HCT116 (cell line): ENCODE measurements at regions not wholly inside any gene's neighbourhood (a gene's known extent, or its start where the extent isn't known, plus 50 kb on each side); places are given as distances from the start of the nearest gene placed in this dataset.

Experiments used
- ATAC-seq: fragments of 200-7000 bp; cut with Tn5 transposase; 2 replicates; pipeline ENCODE4 v1.9.1; 2020; ENCODE audit warnings: mild to moderate bottlenecking, moderate library complexity
- BruUV-seq: library from RNA; stranded (reverse); fragments of 400-500 nt; replicated peaks from 2 replicates; lab custom pipeline; 2021; lab: Mats Ljungman, UMichigan
- CTCF ChIA-PET: fragments of 300-600 bp; sonication (Branson Sonifier 250); formaldehyde crosslinking; loops from one replicate; lab custom pipeline; 2021; ENCODE audit warnings: antibody characterized with exemption; lab: Charles Lee
- POLR2A ChIA-PET: fragments of 300-600, 350-600 bp; sonication (Branson Sonifier 250); formaldehyde crosslinking; loops from one replicate; lab custom pipeline; 2021; ENCODE audit warnings: antibody characterized with exemption; lab: Charles Lee
- RAD21 ChIA-PET, 2 experiments: fragments of 300-600 bp; sonication (Branson Sonifier 250); formaldehyde crosslinking; loops; one replicate each; lab custom pipeline; 2023; ENCODE audit warnings: low total read pairs in 2 of 2; ENCODE audit not compliant: uncharacterized antibody in 2 of 2, unreplicated experiment in 2 of 2, low non-redundant PET in 1 of 2; lab: Charles Lee
- DNase-seq: peaks from one replicate; pipeline ENCODE4 v3.0.0-alpha.2; 2010; ENCODE audit warnings: low read depth, low spot score
- H2AFZ ChIP-seq: fragments of 200-600 bp; shearing (Covaris generic), sonication (generic); 2 replicates; pipeline ENCODE4 v1.6.1; 2017; ENCODE audit warnings: low read depth, mixed run types, mixed read lengths, antibody characterized with exemption, low read length; ENCODE audit not compliant: poor library complexity, severe bottlenecking
- H3K27ac ChIP-seq: 2 replicates; pipeline ENCODE4 v1.5.1; 2012; ENCODE audit warnings: low read depth, low read length
- H3K27me3 ChIP-seq: fragments of 200-600 bp; sonication (generic); 2 replicates; pipeline ENCODE4 v1.6.1; 2016; ENCODE audit warnings: mixed run types, low read length, mixed read lengths; ENCODE audit not compliant: insufficient read depth
- H3K36me3 ChIP-seq, 2 experiments: fragments of 200-500 bp in 1 of 2; fragments of 200-600 bp in 1 of 2; sonication (Bioruptor generic) in 1 of 2; sonication (generic) in 1 of 2; 2 replicates each; pipeline versions ENCODE4 v1.5.1 to v1.6.1; 2014 to 2016; ENCODE audit warnings: low read length in 2 of 2, inconsistent platforms in 1 of 2, mixed read lengths in 1 of 2, mixed run types in 1 of 2; ENCODE audit not compliant: insufficient read depth in 2 of 2, control insufficient read depth in 1 of 2
- H3K4me1 ChIP-seq, 2 experiments: fragments of 200-600 bp in 1 of 2; sonication (generic) in 1 of 2; 2 replicates each; pipeline versions ENCODE4 v1.5.1 to v1.6.1; 2012 to 2017; ENCODE audit warnings: low read length in 2 of 2, inconsistent platforms in 1 of 2, mild to moderate bottlenecking in 1 of 2, mixed read lengths in 1 of 2, mixed run types in 1 of 2, moderate library complexity in 1 of 2; ENCODE audit not compliant: insufficient read depth in 2 of 2, control insufficient read depth in 1 of 2
- H3K4me2 ChIP-seq: fragments of 200-600 bp; sonication (generic); 2 replicates; pipeline ENCODE4 v1.6.1; 2017; ENCODE audit warnings: mixed run types, low read length, mixed read lengths
- H3K4me3 ChIP-seq, 2 experiments: fragments of 200-600 bp in 1 of 2; sonication (generic) in 1 of 2; replicated peaks in 1 of 2; 2 replicates each; pipeline ENCODE4 v1.5.1; 2011 to 2016; ENCODE audit warnings: low read length in 2 of 2, control low read depth in 1 of 2, low read depth in 1 of 2, mild to moderate bottlenecking in 1 of 2, mixed read lengths in 1 of 2, mixed run types in 1 of 2
- H3K79me2 ChIP-seq: fragments of 200-600 bp; sonication (generic); 2 replicates; pipeline ENCODE4 v1.6.1; 2017; ENCODE audit warnings: mild to moderate bottlenecking, mixed run types, low read length, moderate library complexity, mixed read lengths; ENCODE audit not compliant: insufficient read depth
- H3K9ac ChIP-seq: fragments of 200-600 bp; sonication (generic); 2 replicates; pipeline ENCODE4 v1.6.1; 2016; ENCODE audit warnings: low read length, mixed read lengths
- H3K9me2 ChIP-seq: fragments of 200-600 bp; sonication (generic), shearing (Covaris generic); 2 replicates; pipeline ENCODE4 v1.6.1; 2017; ENCODE audit warnings: mixed run types, mild to moderate bottlenecking, moderate library complexity; ENCODE audit not compliant: insufficient read depth
- H3K9me3 ChIP-seq, 2 experiments: fragments of 200-500 bp in 1 of 2; fragments of 200-600 bp in 1 of 2; sonication (Bioruptor generic) in 1 of 2; sonication (generic) in 1 of 2; 2 replicates each; pipeline ENCODE4 v1.6.1; 2014 to 2017; ENCODE audit warnings: low read length in 2 of 2, mixed read lengths in 2 of 2, inconsistent platforms in 1 of 2, low read depth in 1 of 2, mild to moderate bottlenecking in 1 of 2, mixed run types in 1 of 2, moderate library complexity in 1 of 2; ENCODE audit not compliant: control insufficient read depth in 1 of 2, insufficient read depth in 1 of 2
- H4K20me1 ChIP-seq: fragments of 200-600 bp; sonication (generic), shearing (Covaris generic); 2 replicates; pipeline ENCODE4 v1.6.1; 2017; ENCODE audit warnings: mixed run types, mild to moderate bottlenecking, moderate library complexity; ENCODE audit not compliant: insufficient read depth
- CBX3 ChIP-seq: IDR thresholded peaks from 2 replicates; pipeline ENCODE4 v1.6.1; 2012; ENCODE audit warnings: low read depth
- CEBPB ChIP-seq: IDR thresholded peaks from 2 replicates; pipeline ENCODE4 v1.6.1; 2012; ENCODE audit warnings: low read depth
- EZH2 ChIP-seq: fragments of 200-600 bp; sonication (generic); IDR thresholded peaks from 2 replicates; pipeline ENCODE4 v1.6.1; 2017; ENCODE audit warnings: antibody characterized with exemption, mixed run types
- EZH2phosphoT487 ChIP-seq: fragments of 200-600 bp; IDR thresholded peaks from 2 replicates; pipeline ENCODE4 v1.6.1; 2018; ENCODE audit warnings: antibody characterized with exemption, borderline replicate concordance
- FOSL1 ChIP-seq: IDR thresholded peaks from 2 replicates; pipeline ENCODE4 v1.6.1; 2012; ENCODE audit warnings: low read depth
- JUND ChIP-seq: IDR thresholded peaks from 2 replicates; pipeline ENCODE4 v1.6.1; 2012
- MAX ChIP-seq: IDR thresholded peaks from 2 replicates; pipeline ENCODE4 v1.6.1; 2012
- POLR2A ChIP-seq: IDR thresholded peaks from 2 replicates; pipeline ENCODE4 v1.7.0; 2011; ENCODE audit warnings: borderline replicate concordance; ENCODE audit not compliant: insufficient read depth, insufficient read length; ENCODE audit errors: extremely low read depth
- POLR2AphosphoS5 ChIP-seq: IDR thresholded peaks from 2 replicates; pipeline ENCODE4 v1.6.1; 2011; ENCODE audit warnings: mild to moderate bottlenecking, low read depth, low read length, moderate library complexity
- SP1 ChIP-seq: IDR thresholded peaks from 2 replicates; pipeline ENCODE4 v1.6.1; 2012; ENCODE audit warnings: low read depth
- SRF ChIP-seq: IDR thresholded peaks from 2 replicates; pipeline ENCODE4 v1.6.1; 2012; ENCODE audit warnings: low read depth
- TCF7L2 ChIP-seq: IDR thresholded peaks from 2 replicates; pipeline ENCODE4 v1.7.0; 2011; ENCODE audit warnings: borderline replicate concordance, inconsistent platforms; ENCODE audit not compliant: insufficient read depth, insufficient read length; ENCODE audit errors: extremely low read depth
- ZFX ChIP-seq: fragments of 450-650 bp; IDR thresholded peaks from 2 replicates; pipeline ENCODE4 v1.6.1; 2017
- ZNF274 ChIP-seq: fragments of 200-500 bp; sonication (Bioruptor generic); IDR thresholded peaks from 2 replicates; pipeline ENCODE4 v1.6.1; 2014; ENCODE audit warnings: mild to moderate bottlenecking, low read depth, low read length, inconsistent platforms
- intact Hi-C: fragments of 100-400 bp; cut with micrococcal nuclease; formaldehyde crosslinking; loops from 2 replicates; pipeline ENCODE4 v1.10.0; 2022
- TF ChIP-seq, protein P1 (sequence below), 3 experiments: fragments of 200-600 bp in 1 of 3; sonication (generic) in 1 of 3; IDR thresholded peaks in 2 of 3; conservative IDR thresholded peaks in 1 of 3; 2 replicates each; pipeline ENCODE4 v1.5.1; 2012 to 2017; ENCODE audit warnings: low read depth in 2 of 3, low read length in 2 of 3, antibody characterized with exemption in 1 of 3, borderline replicate concordance in 1 of 3, control low read depth in 1 of 3, mild to moderate bottlenecking in 1 of 3, mixed read lengths in 1 of 3, mixed run types in 1 of 3, moderate library complexity in 1 of 3; ENCODE audit not compliant: insufficient read depth in 1 of 3

DNA sequence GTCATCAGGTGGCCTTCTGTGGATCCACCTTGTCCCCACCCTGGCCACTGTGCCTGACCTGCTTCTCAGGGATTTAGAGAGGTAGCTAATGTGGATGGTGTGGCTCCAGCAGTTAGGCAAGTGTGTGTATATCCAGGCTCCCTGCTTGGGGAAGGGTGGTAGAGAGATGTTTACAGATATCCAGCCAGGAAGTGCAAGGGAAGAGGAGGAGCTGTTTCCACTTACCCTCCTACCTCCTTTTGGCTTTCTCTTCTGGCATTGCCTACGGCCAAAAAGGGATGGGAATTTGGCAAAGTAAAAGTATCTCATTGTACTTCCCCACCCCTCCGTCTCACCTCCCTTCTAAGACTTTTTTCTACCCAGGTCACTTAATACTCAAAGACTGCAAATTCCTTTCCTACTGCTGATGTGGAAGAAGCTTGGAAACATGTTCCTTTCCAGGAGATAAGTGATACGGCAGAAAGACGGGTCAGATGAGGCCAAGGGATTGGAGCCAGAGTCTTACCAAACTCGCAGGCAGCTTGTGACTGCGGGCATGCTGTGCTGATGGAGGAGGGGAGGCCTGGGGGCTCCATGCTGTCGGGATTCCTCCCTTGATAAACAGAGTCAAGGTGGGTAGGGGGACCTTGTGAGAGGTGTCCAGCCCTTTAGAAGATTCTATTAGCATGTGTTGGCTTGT, 253.4 kb downstream of the PRL start:
- intact Hi-C loops: no loop called here
- ChIA-PET CTCF (no interaction called here), RAD21 (no interaction called here), POLR2A (no interaction called here)
- ATAC-seq (no peak), DNase-seq (no peak)
- Histone ChIP-seq H3K4me2 (no peak overlapping the region), H3K4me1 (no peaks in the 10 kb centered on the region), H3K79me2 (no peaks in the 10 kb centered on the region), H3K27me3 (no peaks in the 10 kb centered on the region), H3K27ac (no peak overlapping the region), H3K36me3 (no peaks in the 10 kb centered on the region), H3K9me2 (no peaks in the 10 kb centered on the region), H3K9ac (no peak overlapping the region), H3K9me3 (no peaks in the 10 kb centered on the region), H3K4me3 (no peak overlapping the region), H4K20me1 (no peaks in the 10 kb centered on the region), H2AFZ (no peak overlapping the region)
- TF ChIP-seq MAX (no peak), ZNF274 (no peak), EZH2 (no peak), FOSL1 (no peak), EZH2phosphoT487 (no peak), JUND (no peak), SP1 (no peak), CBX3 (no peak), CEBPB (no peak), ZFX (no peak), SRF (no peak), POLR2AphosphoS5 (no peak), TCF7L2 (no peak), POLR2A (no peak)
- TF ChIP-seq, protein P1, sequence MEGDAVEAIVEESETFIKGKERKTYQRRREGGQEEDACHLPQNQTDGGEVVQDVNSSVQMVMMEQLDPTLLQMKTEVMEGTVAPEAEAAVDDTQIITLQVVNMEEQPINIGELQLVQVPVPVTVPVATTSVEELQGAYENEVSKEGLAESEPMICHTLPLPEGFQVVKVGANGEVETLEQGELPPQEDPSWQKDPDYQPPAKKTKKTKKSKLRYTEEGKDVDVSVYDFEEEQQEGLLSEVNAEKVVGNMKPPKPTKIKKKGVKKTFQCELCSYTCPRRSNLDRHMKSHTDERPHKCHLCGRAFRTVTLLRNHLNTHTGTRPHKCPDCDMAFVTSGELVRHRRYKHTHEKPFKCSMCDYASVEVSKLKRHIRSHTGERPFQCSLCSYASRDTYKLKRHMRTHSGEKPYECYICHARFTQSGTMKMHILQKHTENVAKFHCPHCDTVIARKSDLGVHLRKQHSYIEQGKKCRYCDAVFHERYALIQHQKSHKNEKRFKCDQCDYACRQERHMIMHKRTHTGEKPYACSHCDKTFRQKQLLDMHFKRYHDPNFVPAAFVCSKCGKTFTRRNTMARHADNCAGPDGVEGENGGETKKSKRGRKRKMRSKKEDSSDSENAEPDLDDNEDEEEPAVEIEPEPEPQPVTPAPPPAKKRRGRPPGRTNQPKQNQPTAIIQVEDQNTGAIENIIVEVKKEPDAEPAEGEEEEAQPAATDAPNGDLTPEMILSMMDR (IDR thresholded peaks at IDR 0.05 in 2 of 3, conservative IDR thresholded peaks at IDR 0.05 in 1 of 3; ENCODE audit: borderline replicate concordance in 1 of 3, insufficient read depth in 1 of 3, low read depth in 2 of 3, low read length in 2 of 3): no peak
- BruUV-seq: no TSS peak
